ENCODE measurements at regions not wholly inside any gene's neighbourhood (a gene's known extent, or its start where the extent isn't known, plus 50 kb on each side); places are given as distances from the start of the nearest gene placed in this dataset.

DNA sequence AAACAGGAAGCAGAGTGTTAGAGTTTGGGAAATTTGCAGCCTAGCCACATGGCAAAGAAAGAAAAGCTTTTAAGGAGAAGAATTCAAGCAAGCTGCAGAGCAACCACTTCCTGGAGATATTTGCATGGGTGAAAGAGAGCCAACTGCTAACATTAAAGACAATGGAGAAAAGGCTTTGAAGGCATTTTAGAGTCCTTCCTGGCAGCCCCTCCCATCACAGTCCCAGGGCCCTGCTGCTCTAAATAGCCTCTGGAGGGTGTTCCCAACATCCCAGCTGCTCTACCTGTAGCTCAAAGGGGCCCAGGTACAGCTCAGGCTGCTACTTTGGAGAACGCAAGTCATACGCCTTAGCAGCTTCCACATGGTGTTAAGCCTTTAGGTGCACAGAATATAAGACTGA is 235.9 kb upstream of the FMR1 start:
- Histone ChIP-seq H3K4me1 (ENCODE audit: control insufficient read depth, insufficient read depth, low read length) (no peaks in the 10 kb centered on the region), H3K4me3 (ENCODE audit: low read length) (no peak overlapping the region), H3K27me3 (ENCODE audit: control insufficient read depth, insufficient read depth, low read length) (no peaks in the 10 kb centered on the region), H3K27ac (ENCODE audit: low read length) (no peak overlapping the region), H3K36me3 (ENCODE audit: control insufficient read depth, insufficient read depth, low read length) (no peaks in the 10 kb centered on the region), H3K9me3 (ENCODE audit: control insufficient read depth, insufficient read depth, low read length) (no peaks in the 10 kb centered on the region)
- WGBS (ENCODE audit: insufficient coverage): 90% methylated on average over 2 of the region's 2 CpGs
- Mint-ChIP-seq H3K4me3 (no peak overlapping the region), H3K36me3 (no peaks in the 10 kb centered on the region), H3K9me3 (peaks cover 0 to 3% of the 10 kb centered on the region in 2 donors), H3K27ac (no peak overlapping the region), H3K27me3 (ENCODE audit: low read depth in 2 of 2) (no peaks in the 10 kb centered on the region), H3K4me1 (no peaks in the 10 kb centered on the region)
- no peak for ATAC-seq
- intact Hi-C loops (cut with micrococcal nuclease): no loop called here
- TF ChIP-seq, protein P1, sequence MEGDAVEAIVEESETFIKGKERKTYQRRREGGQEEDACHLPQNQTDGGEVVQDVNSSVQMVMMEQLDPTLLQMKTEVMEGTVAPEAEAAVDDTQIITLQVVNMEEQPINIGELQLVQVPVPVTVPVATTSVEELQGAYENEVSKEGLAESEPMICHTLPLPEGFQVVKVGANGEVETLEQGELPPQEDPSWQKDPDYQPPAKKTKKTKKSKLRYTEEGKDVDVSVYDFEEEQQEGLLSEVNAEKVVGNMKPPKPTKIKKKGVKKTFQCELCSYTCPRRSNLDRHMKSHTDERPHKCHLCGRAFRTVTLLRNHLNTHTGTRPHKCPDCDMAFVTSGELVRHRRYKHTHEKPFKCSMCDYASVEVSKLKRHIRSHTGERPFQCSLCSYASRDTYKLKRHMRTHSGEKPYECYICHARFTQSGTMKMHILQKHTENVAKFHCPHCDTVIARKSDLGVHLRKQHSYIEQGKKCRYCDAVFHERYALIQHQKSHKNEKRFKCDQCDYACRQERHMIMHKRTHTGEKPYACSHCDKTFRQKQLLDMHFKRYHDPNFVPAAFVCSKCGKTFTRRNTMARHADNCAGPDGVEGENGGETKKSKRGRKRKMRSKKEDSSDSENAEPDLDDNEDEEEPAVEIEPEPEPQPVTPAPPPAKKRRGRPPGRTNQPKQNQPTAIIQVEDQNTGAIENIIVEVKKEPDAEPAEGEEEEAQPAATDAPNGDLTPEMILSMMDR (IDR thresholded peaks at IDR 0.05): no peak
- DNase-seq: no peak

DNA sequence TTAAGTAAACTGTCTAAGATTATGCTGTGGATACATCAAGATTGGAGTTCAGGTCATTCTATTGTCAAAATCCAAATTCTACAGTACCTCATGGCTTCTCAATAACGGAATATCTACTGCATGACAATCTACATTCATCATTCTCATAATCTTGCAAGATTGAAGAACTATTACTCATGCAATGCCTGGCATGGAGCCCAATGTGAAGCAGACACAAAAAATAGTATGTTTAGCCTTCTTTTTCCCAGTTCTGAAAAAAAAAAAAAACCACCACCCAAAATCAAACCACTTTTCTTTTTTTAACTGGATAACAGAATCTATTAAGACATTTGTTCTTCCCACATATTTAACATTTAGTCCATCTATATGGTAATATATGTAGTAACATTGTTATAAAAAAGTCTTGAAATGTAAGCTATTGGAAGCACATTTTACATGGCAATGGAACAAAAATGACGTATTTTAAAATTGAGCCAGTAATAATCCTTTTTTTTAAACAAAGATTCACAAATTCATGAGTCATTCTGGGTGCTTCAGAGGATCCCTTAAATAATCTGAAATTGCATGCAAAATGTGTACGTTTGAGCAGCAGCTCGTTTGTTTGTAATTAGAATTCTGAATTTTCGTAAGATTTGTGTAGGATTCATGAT is 232.2 kb upstream of the FMR1 start:
- Histone ChIP-seq H3K27me3 (ENCODE audit: control insufficient read depth, insufficient read depth, low read length) (no peaks in the 10 kb centered on the region), H3K9me3 (ENCODE audit: control insufficient read depth, insufficient read depth, low read length) (no peaks in the 10 kb centered on the region), H3K4me1 (ENCODE audit: control insufficient read depth, insufficient read depth, low read length) (no peaks in the 10 kb centered on the region), H3K27ac (ENCODE audit: low read length) (no peak overlapping the region), H3K4me3 (ENCODE audit: low read length) (no peak overlapping the region), H3K36me3 (ENCODE audit: control insufficient read depth, insufficient read depth, low read length) (no peaks in the 10 kb centered on the region)
- Mint-ChIP-seq H3K9me3 (no peaks in the 10 kb centered on the region), H3K27ac (no peak overlapping the region), H3K4me1 (no peaks in the 10 kb centered on the region), H3K4me3 (no peak overlapping the region), H3K36me3 (no peaks in the 10 kb centered on the region), H3K27me3 (ENCODE audit: low read depth in 2 of 2) (peaks cover 0 to 7% of the 10 kb centered on the region in 2 donors)
- ATAC-seq: no peak
- TF ChIP-seq, protein P1 (IDR thresholded peaks at IDR 0.05): no peak
- intact Hi-C loops (cut with micrococcal nuclease): no loop called here
- no peak for DNase-seq
- 67% methylated on average over 1 of the region's 5 CpGs for WGBS (ENCODE audit: insufficient coverage)

DNA sequence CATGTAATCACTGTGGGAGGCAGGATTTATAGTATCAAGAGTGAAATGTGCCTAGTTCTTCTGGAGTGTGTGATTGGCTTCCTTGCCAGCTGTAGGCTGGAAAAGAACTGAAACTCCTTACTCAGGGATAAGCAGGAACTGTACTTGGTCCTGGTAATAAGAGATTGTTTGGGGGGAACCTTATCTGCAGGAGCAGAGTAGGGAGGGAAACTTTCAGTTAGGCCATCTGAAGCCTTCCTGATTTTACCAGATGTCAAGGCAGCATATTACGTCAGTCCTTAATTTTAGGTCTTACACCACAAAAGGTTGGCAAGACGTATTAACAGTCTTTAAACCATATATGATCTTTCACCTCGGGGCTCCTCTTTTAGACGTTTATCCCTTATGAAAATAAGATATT is 231.5 kb upstream of the FMR1 start:
- ATAC-seq: no peak

More for the DNA sequence above, 231.5 kb upstream of the FMR1 start:
- Mint-ChIP-seq H3K9me3 (peaks cover 0 to 3% of the 10 kb centered on the region in 2 donors), H3K4me3 (no peak overlapping the region), H3K36me3 (no peaks in the 10 kb centered on the region), H3K27ac (no peak overlapping the region), H3K27me3 (ENCODE audit: low read depth in 2 of 2) (peaks cover 0 to 7% of the 10 kb centered on the region in 2 donors), H3K4me1 (no peaks in the 10 kb centered on the region)
- no peaks in the 10 kb centered on the region for H3K36me3 ChIP-seq (ENCODE audit: control insufficient read depth, insufficient read depth, low read length)
- TF ChIP-seq, protein P1 (IDR thresholded peaks at IDR 0.05): no peak
- no peaks in the 10 kb centered on the region for H3K9me3 ChIP-seq (ENCODE audit: control insufficient read depth, insufficient read depth, low read length)
- intact Hi-C loops (cut with micrococcal nuclease): no loop called here
- H3K4me3 ChIP-seq (ENCODE audit: low read length): no peak overlapping the region
- no peaks in the 10 kb centered on the region for H3K27me3 ChIP-seq (ENCODE audit: control insufficient read depth, insufficient read depth, low read length)
- DNase-seq: no peak
- WGBS (ENCODE audit: insufficient coverage): 50% methylated on average over 1 of the region's 4 CpGs
- no peak overlapping the region for H3K27ac ChIP-seq (ENCODE audit: low read length)
- no peaks in the 10 kb centered on the region for H3K4me1 ChIP-seq (ENCODE audit: control insufficient read depth, insufficient read depth, low read length)
